Breast epithelium (tissue), 4 donors: ENCODE measurements at regions not wholly inside any gene's neighbourhood (a gene's known extent, or its start where the extent isn't known, plus 50 kb on each side); places are given as distances from the start of the nearest gene placed in this dataset.

ENCODE experiments used
- DNase-seq, 2 donors: peaks; one replicate each; pipeline ENCODE4 v3.0.0-alpha.2; 2019; ENCODE audit warnings: low spot score in 2 of 2
- H3K27ac ChIP-seq, 2 donors: fragments of 200-600 bp; sonication (generic) in 1 of 2; one replicate each; pipeline ENCODE4 v1.5.1; 2016 to 2019; ENCODE audit warnings: mild to moderate bottlenecking in 1 of 2
- H3K27me3 ChIP-seq, 2 donors: fragments of 200-600 bp; sonication (generic) in 1 of 2; one replicate each; pipeline versions ENCODE4 v1.5.1 to v1.6.0; 2017 to 2019; ENCODE audit warnings: control low read depth in 1 of 2, mild to moderate bottlenecking in 1 of 2
- H3K36me3 ChIP-seq: fragments of 200-600 bp; one replicate; pipeline ENCODE4 v1.5.1; 2019
- H3K4me1 ChIP-seq, 2 donors: fragments of 200-600 bp; sonication (generic); one replicate each; pipeline ENCODE4 v1.5.1; 2016 to 2019; ENCODE audit warnings: control low read depth in 1 of 2
- H3K4me3 ChIP-seq, 3 donors: fragments of 200-600 bp; sonication (generic); 1 replicate in 2 of 3; 2 replicates in 1 of 3; pipeline ENCODE4 v1.5.1; 2016 to 2019; ENCODE audit warnings: mild to moderate bottlenecking in 3 of 3, moderate library complexity in 2 of 3
- H3K9me3 ChIP-seq, 2 donors: fragments of 200-600 bp; sonication (generic) in 1 of 2; one replicate each; pipeline ENCODE4 v1.5.1; 2016 to 2019; ENCODE audit warnings: control low read depth in 1 of 2
- CTCF ChIP-seq, 3 donors: fragments of 450-650 bp; IDR thresholded peaks; one replicate each; pipeline ENCODE4 v1.5.1; 2016 to 2017; ENCODE audit warnings: antibody characterized with exemption in 3 of 3, mild to moderate bottlenecking in 3 of 3, moderate library complexity in 3 of 3
- POLR2A ChIP-seq: fragments of 450-650 bp; IDR thresholded peaks from one replicate; pipeline ENCODE4 v1.6.1; 2016; ENCODE audit warnings: antibody characterized with exemption, mild to moderate bottlenecking, moderate library complexity
- POLR2AphosphoS5 ChIP-seq, 3 donors: sonication (generic); formaldehyde crosslinking; IDR thresholded peaks; one replicate each; pipeline ENCODE4 v1.6.1; 2017; ENCODE audit warnings: antibody characterized with exemption in 3 of 3
- intact Hi-C: fragments of 100-400 bp; cut with DNase I; formaldehyde crosslinking; loops from one replicate; pipeline ENCODE4 v1.15.1; 2023; ENCODE audit warnings: low total_unique reads

- Histone ChIP-seq H3K4me3 (no peak overlapping the region), H3K27ac (no peak overlapping the region), H3K27me3 (no peaks in the 10 kb centered on the region), H3K4me1 (no peaks in the 10 kb centered on the region), H3K36me3 (no peaks in the 10 kb centered on the region), H3K9me3 (no peaks in the 10 kb centered on the region)
- no peak for DNase-seq
- TF ChIP-seq CTCF (IDR thresholded peaks at IDR 0.05) (no peak), POLR2AphosphoS5 (IDR thresholded peaks at IDR 0.05) (no peak), POLR2A (no peak)
- intact Hi-C loops = no loop called here
Observed at GRCh38 chr5:133811168-133811567, 157.3 kb downstream of the C5orf15 start.

GRCh38 chr5:133809801-133810200 is 158.6 kb downstream of the C5orf15 start:
- Histone ChIP-seq H3K9me3 (no peaks in the 10 kb centered on the region), H3K4me1 (no peaks in the 10 kb centered on the region), H3K4me3 (no peak overlapping the region), H3K27ac (no peak overlapping the region), H3K27me3 (no peaks in the 10 kb centered on the region), H3K36me3 (no peaks in the 10 kb centered on the region)
- no peak for TF ChIP-seq CTCF (IDR thresholded peaks at IDR 0.05)
- no peak for TF ChIP-seq POLR2A
- TF ChIP-seq POLR2AphosphoS5 (IDR thresholded peaks at IDR 0.05) = no peak
- intact Hi-C loops = no loop called here
- no peak for DNase-seq

DNA sequence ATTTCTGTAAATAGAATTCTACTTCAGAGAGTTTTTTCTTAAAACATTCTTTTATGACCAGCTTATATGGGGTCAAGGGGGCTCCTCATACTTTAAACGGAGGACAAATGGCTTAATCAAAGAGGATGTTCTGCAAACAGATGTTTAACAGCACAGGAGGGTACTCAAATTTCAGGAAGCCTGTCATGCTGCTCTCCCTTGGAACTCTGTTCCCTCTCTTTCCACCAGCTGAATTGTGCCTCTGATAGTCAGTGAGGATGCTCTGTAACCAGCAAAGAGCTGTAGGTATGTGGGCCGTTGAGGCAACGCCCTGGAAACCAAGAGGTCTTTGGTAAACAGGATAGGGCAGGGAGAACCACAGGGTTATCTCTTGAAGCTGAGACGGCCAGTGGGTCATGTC is 161.1 kb downstream of the C5orf15 start:
- Histone ChIP-seq H3K9me3 (no peaks in the 10 kb centered on the region), H3K4me3 (no peak overlapping the region), H3K36me3 (no peaks in the 10 kb centered on the region), H3K27ac (no peak overlapping the region), H3K27me3 (no peaks in the 10 kb centered on the region), H3K4me1 (no peaks in the 10 kb centered on the region)
- no peak for DNase-seq
- intact Hi-C loops = no loop called here
- TF ChIP-seq POLR2AphosphoS5 (IDR thresholded peaks at IDR 0.05) (no peak), CTCF (IDR thresholded peaks at IDR 0.05) (no peak), POLR2A (no peak)

- H3K4me3 ChIP-seq = no peak overlapping the region
- no peaks in the 10 kb centered on the region for H3K4me1 ChIP-seq
- no peaks in the 10 kb centered on the region for H3K9me3 ChIP-seq
- no peak for TF ChIP-seq POLR2A
- TF ChIP-seq CTCF (IDR thresholded peaks at IDR 0.05) = no peak
- TF ChIP-seq POLR2AphosphoS5 (IDR thresholded peaks at IDR 0.05) = no peak
- no peaks in the 10 kb centered on the region for H3K27me3 ChIP-seq
- no peak overlapping the region for H3K27ac ChIP-seq
- no peaks in the 10 kb centered on the region for H3K36me3 ChIP-seq
- intact Hi-C loops = no loop called here
- DNase-seq = no peak
Observed at GRCh38 chr5:133806847-133807246, 161.6 kb downstream of the C5orf15 start.

GRCh38 chr5:133801955-133802751 is 166.3 kb downstream of the C5orf15 start:
- intact Hi-C loops = no loop called here
- Histone ChIP-seq H3K27me3 (no peaks in the 10 kb centered on the region), H3K4me3 (no peak overlapping the region), H3K4me1 (no peaks in the 10 kb centered on the region), H3K36me3 (no peaks in the 10 kb centered on the region), H3K9me3 (no peaks in the 10 kb centered on the region), H3K27ac (no peak overlapping the region)
- TF ChIP-seq POLR2A (no peak), POLR2AphosphoS5 (IDR thresholded peaks at IDR 0.05) (no peak), CTCF (IDR thresholded peaks at IDR 0.05) (no peak)
- DNase-seq = no peak
